HUES48 (cell line): ENCODE measurements at regions not wholly inside any gene's neighbourhood (a gene's known extent, or its start where the extent isn't known, plus 50 kb on each side); places are given as distances from the start of the nearest gene placed in this dataset.

Experiments
- H3K27ac ChIP-seq: one replicate; pipeline ENCODE4 v1.7.0; 2013; ENCODE audit warnings: low read depth, low read length, inconsistent platforms
- H3K27me3 ChIP-seq: 2 replicates; pipeline ENCODE4 v1.6.1; 2013; ENCODE audit warnings: mild to moderate bottlenecking, low read length; ENCODE audit not compliant: control insufficient read depth, insufficient read depth
- H3K36me3 ChIP-seq: 2 replicates; pipeline ENCODE4 v1.6.1; 2013; ENCODE audit warnings: low read length; ENCODE audit not compliant: control insufficient read depth, insufficient read depth
- H3K4me1 ChIP-seq: 2 replicates; pipeline ENCODE4 v1.6.1; 2013; ENCODE audit warnings: mild to moderate bottlenecking, low read length; ENCODE audit not compliant: control insufficient read depth, insufficient read depth
- H3K4me3 ChIP-seq: 2 replicates; pipeline ENCODE4 v1.5.1; 2013; ENCODE audit warnings: mild to moderate bottlenecking, low read depth, low read length
- H3K9ac ChIP-seq: 2 replicates; pipeline ENCODE4 v1.6.1; 2013; ENCODE audit warnings: mild to moderate bottlenecking, low read depth, low read length, moderate library complexity
- H3K9me3 ChIP-seq: 2 replicates; pipeline ENCODE4 v1.6.1; 2013; ENCODE audit warnings: low read length; ENCODE audit not compliant: control insufficient read depth, insufficient read depth

DNA sequence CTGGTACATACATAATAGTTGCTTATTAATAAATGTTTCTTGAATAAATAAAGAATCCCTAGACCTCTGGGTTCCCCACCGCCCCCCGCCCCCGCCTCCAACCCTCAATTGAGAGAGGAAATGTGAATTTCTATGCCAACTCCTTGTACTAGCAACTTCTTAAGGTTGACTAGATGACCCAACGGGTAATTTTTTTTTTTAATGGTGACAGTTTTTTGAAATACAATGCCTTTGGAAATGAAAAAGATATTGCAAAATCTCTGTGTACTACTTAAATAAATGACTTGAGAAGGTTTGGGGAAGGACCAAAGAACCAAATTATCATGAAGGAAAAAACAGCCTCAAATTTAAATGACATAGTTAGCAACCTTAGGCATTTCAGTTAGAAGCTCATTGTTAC is 640.3 kb downstream of the TBC1D4 start:
- no peaks in the 10 kb centered on the region for H3K36me3 ChIP-seq
- no peaks in the 10 kb centered on the region for H3K4me1 ChIP-seq
- no peaks in the 10 kb centered on the region for H3K27me3 ChIP-seq
- H3K4me3 ChIP-seq = no peak overlapping the region
- no peaks in the 10 kb centered on the region for H3K9me3 ChIP-seq
- H3K27ac ChIP-seq = no peak overlapping the region
- H3K9ac ChIP-seq = no peak overlapping the region

DNA sequence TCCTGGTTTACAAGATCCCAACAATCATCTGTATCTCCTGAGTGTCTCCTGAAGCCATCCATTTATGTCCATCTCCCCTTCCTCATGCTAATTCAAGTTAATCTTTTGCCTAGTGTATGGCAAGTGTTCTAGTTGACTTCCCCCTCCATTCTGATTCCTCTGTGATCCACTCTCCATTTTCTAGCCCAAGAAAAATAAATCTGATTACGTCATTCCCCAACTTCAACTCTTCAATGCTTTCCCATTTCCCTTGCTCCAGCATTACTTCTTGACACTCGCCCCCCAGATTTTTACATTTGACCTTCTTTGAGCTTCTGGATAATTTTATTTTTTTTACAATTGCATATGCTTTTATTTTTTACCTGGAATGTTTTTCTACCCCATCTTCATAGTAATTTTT is 640.8 kb downstream of the TBC1D4 start:
- H3K27me3 ChIP-seq = no peaks in the 10 kb centered on the region
- no peaks in the 10 kb centered on the region for H3K9me3 ChIP-seq
- no peaks in the 10 kb centered on the region for H3K36me3 ChIP-seq
- no peak overlapping the region for H3K9ac ChIP-seq
- no peak overlapping the region for H3K4me3 ChIP-seq
- no peak overlapping the region for H3K27ac ChIP-seq
- H3K4me1 ChIP-seq = no peaks in the 10 kb centered on the region

DNA sequence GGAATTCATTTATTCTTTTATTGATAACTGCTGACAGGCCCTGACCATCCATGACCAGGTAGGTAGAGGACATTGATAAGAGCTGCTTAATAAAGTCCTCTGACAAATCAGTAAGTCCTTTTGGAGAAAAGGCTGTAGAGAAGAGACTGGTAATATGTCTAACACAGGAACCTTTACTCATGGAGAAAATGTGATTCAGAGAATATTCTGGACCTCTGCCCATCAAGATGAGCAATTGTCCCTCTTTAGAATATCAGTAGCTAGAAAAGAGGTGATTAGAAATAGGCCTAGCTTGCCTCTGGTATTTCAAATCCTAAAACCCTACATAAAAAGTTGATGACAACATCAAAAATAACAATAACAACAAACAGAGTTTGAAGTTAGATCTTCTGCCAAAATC is 642.3 kb downstream of the TBC1D4 start:
- H3K36me3 ChIP-seq = no peaks in the 10 kb centered on the region
- H3K4me1 ChIP-seq = no peaks in the 10 kb centered on the region
- no peaks in the 10 kb centered on the region for H3K9me3 ChIP-seq
- no peak overlapping the region for H3K4me3 ChIP-seq
- H3K27me3 ChIP-seq = no peaks in the 10 kb centered on the region
- H3K9ac ChIP-seq = no peak overlapping the region
- no peak overlapping the region for H3K27ac ChIP-seq

DNA sequence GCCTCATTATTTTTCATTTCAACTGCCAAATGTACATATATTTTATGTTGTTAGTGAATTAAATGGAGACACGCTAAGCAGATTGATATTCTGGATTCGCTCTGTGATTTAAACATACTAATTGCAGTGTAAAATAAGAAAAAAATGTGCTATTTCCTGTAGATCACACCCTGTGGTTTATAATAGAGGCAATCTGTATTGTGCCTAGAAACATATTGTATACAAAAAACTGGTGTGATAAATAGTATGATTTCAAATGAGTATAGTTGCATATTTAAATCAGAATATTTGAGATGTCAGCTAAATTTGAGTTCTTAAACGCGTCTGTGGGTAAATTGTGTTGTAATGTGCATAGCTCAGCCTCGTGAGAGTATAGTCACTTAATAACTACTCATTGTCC is 643.9 kb downstream of the TBC1D4 start:
- no peaks in the 10 kb centered on the region for H3K36me3 ChIP-seq
- no peak overlapping the region for H3K27ac ChIP-seq
- H3K4me1 ChIP-seq = no peaks in the 10 kb centered on the region
- no peaks in the 10 kb centered on the region for H3K27me3 ChIP-seq
- H3K9me3 ChIP-seq = no peaks in the 10 kb centered on the region
- no peak overlapping the region for H3K4me3 ChIP-seq
- no peak overlapping the region for H3K9ac ChIP-seq

DNA sequence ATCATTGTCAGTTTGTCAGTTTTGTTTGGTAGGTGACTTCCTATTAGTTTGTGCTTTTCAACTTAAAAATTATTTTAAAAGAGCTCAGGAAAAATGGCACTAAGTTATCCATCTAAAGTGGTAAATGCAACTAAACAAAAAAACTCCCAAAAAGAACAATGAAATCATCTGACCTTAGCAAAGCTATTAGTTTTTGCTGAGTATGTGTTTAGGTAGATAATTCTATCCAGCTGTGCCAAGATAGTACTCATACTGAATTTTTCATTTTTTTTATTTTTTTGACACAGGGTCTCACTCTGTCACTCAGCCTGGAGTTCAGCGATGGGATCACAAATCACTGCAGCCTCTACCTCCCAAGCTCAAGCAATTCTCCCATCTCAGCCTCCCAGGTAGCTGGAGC is 645.3 kb downstream of the TBC1D4 start:
- Histone ChIP-seq H3K4me3 (no peak overlapping the region), H3K9ac (no peak overlapping the region), H3K4me1 (no peaks in the 10 kb centered on the region), H3K36me3 (no peaks in the 10 kb centered on the region), H3K9me3 (no peaks in the 10 kb centered on the region), H3K27me3 (no peaks in the 10 kb centered on the region), H3K27ac (no peak overlapping the region)

DNA sequence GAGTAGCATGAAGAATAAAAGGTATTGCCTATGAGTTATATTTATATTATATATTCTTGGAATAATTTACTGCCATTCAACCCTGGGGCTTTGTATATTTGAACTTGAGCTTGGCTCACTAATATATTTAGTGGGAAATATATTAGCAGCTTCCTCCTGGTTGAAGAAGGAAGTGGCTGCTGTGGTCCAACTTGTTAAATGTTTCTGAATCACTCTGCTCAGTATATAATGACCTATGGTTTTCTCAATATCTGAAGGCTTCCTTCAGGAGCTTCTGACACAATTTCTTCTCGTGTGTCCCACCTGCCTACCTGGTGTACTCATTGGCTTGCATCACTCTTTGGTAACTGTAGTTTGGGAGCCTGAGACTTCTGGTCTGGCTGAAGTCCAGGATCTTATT is 646.4 kb downstream of the TBC1D4 start:
- H3K27ac ChIP-seq = no peak overlapping the region
- H3K4me1 ChIP-seq = no peaks in the 10 kb centered on the region
- H3K9me3 ChIP-seq = no peaks in the 10 kb centered on the region
- no peaks in the 10 kb centered on the region for H3K36me3 ChIP-seq
- H3K9ac ChIP-seq = no peak overlapping the region
- no peaks in the 10 kb centered on the region for H3K27me3 ChIP-seq
- H3K4me3 ChIP-seq = no peak overlapping the region

DNA sequence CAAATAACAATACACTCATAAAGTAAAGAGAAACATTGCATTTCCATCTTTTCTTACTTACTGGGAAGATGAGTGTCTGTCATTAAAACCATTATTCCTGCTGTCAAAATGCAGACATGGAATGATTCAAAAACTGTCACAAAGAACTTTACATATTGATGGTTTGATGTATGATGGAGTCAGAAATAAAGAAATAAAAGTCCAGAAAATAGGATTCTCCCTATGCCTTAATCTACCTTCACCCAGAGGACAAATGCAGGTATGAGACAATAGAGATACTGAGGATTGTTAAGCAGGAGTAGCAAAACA is 656.1 kb downstream of the TBC1D4 start:
- Histone ChIP-seq H3K4me3 (no peak overlapping the region), H3K9me3 (no peaks in the 10 kb centered on the region), H3K36me3 (no peaks in the 10 kb centered on the region), H3K4me1 (peaks cover 5% of the 10 kb centered on the region; the same call in 1 of the 2 replicates), H3K27ac (no peak overlapping the region), H3K9ac (no peak overlapping the region), H3K27me3 (no peaks in the 10 kb centered on the region)

DNA sequence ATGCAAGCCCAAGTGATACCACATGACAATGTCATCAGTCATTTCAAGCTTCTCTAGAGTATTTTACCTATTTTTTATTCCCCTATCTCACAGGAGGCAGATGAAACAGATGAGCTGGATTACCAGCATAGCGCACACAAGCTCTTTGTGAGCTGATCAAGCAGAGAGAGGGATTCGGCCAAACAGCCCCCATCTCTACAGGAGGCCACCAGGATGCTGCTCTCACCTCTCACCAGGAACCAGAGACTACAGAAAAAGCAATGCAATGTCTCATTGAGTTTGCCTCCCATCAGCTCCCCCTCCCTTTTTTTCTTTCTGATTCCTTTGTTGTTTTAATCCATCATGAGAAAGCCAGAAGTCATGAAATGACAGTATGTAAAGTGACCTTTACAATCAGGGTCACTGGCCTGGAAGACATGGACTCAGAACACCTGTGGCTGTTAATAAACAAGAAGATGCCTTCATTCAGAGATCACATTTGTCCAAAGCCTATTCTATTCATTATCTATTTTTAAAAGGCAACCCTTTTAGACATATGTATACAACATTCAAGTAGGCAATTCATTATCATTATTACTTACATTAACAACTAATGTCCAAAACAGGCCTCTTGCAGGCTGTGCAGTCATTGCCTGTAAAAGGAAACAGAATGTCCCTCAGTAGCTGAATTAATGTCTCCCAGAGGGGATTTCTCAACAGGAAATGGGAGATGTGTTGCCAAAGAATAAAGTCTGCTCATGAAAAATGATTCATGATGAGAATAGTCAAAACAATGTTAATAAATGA is 656.6 kb downstream of the TBC1D4 start:
- Histone ChIP-seq H3K9me3 (no peaks in the 10 kb centered on the region), H3K9ac (no peak overlapping the region), H3K4me3 (no peak overlapping the region), H3K27me3 (no peaks in the 10 kb centered on the region), H3K4me1 (peaks cover 5% of the 10 kb centered on the region; the same call in 1 of the 2 replicates), H3K27ac (no peak overlapping the region), H3K36me3 (no peaks in the 10 kb centered on the region)

DNA sequence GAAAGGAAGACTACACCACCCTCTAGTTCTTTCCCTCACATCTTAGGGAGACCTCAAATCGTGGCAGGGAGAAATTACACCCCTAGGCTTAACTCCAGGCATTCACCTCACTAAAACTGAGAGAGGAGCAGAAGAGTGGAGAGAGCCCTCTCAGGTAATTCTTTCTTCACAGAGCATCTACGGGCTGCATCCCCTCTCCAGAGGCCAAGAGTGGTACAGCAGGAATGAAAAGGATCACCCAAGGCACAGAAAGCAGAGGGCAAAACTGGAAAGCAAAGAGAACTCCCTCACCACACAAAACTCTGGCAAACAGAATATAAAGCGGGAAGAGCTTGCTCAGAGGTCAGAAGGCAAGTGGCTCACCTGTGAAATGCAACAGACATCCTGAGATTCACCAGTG is 661.2 kb downstream of the TBC1D4 start:
- H3K27me3 ChIP-seq = no peaks in the 10 kb centered on the region
- no peak overlapping the region for H3K9ac ChIP-seq
- no peak overlapping the region for H3K27ac ChIP-seq
- H3K4me1 ChIP-seq = no peaks in the 10 kb centered on the region
- H3K4me3 ChIP-seq = no peak overlapping the region
- no peaks in the 10 kb centered on the region for H3K36me3 ChIP-seq
- H3K9me3 ChIP-seq = no peaks in the 10 kb centered on the region

DNA sequence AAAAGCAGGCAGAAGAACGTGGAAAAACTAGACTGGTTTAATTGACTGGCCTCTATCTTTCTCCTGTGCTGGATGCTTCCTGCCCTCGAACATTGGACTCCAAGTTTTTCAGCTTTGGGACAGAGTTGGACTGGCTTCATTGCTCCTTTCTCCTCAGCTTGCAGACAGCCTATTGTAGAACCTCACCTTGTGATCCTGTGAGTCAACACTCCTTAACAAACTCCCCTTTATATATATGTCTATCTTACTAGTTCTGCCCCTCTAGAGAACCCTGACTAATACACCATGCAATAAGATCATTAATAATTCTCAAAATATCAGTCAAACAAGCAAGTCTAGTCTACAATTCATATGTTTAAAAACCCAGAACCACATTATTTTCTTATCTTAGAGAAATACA is 662.4 kb downstream of the TBC1D4 start:
- no peak overlapping the region for H3K9ac ChIP-seq
- no peaks in the 10 kb centered on the region for H3K27me3 ChIP-seq
- no peaks in the 10 kb centered on the region for H3K9me3 ChIP-seq
- no peak overlapping the region for H3K27ac ChIP-seq
- no peak overlapping the region for H3K4me3 ChIP-seq
- H3K36me3 ChIP-seq = no peaks in the 10 kb centered on the region
- no peaks in the 10 kb centered on the region for H3K4me1 ChIP-seq

DNA sequence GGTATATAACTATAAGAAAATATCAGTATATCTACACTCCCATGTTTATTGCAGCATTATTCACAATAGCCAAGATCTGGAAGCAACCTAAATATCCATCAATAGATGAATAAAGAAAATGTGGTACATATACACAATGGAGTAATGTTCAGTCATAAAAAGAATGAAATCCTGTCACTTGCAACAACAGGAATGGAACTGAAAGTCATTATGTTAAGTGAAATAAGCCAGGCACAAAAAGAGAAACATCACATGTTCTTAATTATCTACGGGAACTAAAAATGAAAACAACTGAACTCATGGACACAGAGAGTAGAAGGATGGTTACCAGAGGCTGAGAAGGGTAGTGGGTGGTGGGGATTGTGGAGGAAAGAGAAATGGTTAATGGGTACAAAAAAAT is 665.2 kb downstream of the TBC1D4 start:
- no peak overlapping the region for H3K4me3 ChIP-seq
- no peaks in the 10 kb centered on the region for H3K4me1 ChIP-seq
- H3K27ac ChIP-seq = no peak overlapping the region
- H3K36me3 ChIP-seq = no peaks in the 10 kb centered on the region
- no peak overlapping the region for H3K9ac ChIP-seq
- H3K27me3 ChIP-seq = no peaks in the 10 kb centered on the region
- H3K9me3 ChIP-seq = peaks cover 3% of the 10 kb centered on the region; the same call in 1 of the 2 replicates
